ENCODE measurements at regions not wholly inside any gene's neighbourhood (a gene's known extent, or its start where the extent isn't known, plus 50 kb on each side); places are given as distances from the start of the nearest gene placed in this dataset.

DNA sequence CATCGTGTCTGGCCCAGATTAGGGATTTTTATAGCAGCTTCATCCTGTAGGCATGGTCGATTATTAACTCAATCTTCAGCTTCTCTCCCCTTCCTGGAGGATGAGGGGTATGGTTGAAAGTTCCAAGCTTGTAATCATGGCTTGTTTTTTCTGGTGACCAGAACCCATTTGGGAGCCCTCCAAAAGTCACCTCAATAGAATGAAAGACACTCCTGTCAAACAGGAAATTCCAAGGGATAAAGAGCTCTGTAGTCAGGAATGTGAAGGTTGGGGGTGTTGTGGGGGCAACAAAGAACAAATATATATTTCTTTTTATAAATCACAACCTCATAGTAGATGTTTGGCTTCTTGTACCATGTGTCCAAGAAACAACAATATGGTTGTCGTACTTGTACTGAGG lies 212.7 kb upstream of the ESRRG start:
- TF ChIP-seq POLR2AphosphoS5 (IDR thresholded peaks at IDR 0.05; ENCODE audit: low read depth, low read length) (no peak), TAF1 (IDR thresholded peaks at IDR 0.05; ENCODE audit: borderline replicate concordance, insufficient read depth, low read length) (no peak)

All from PFSK-1 (cell line).